Fibroblast of the aortic adventitia (primary cell): ENCODE measurements at regions not wholly inside any gene's neighbourhood (a gene's known extent, or its start where the extent isn't known, plus 50 kb on each side); places are given as distances from the start of the nearest gene placed in this dataset.

Experiments used
- DNase-seq: peaks from one replicate; pipeline ENCODE4 v3.0.0-alpha.2; 2010; ENCODE audit warnings: low read depth
- H3K4me3 ChIP-seq: 2 replicates; pipeline ENCODE4 v1.5.1; 2011; ENCODE audit warnings: low read depth, mild to moderate bottlenecking, control low read depth, low read length, moderate library complexity
- CTCF ChIP-seq: IDR thresholded peaks from 2 replicates; pipeline ENCODE4 v1.5.1; 2011; ENCODE audit warnings: mild to moderate bottlenecking, low read length, control low read depth, inconsistent platforms; ENCODE audit not compliant: insufficient read depth

GRCh38 chr13:79811170-79811569 lies 330.2 kb downstream of the NDFIP2 start:
- DNase-seq, result no peak
- TF ChIP-seq CTCF, result no peak
- H3K4me3 ChIP-seq, result no peak overlapping the region

GRCh38 chr13:79810669-79811068 lies 329.7 kb downstream of the NDFIP2 start:
- TF ChIP-seq CTCF, result no peak
- DNase-seq, result peak; percentile 66
- H3K4me3 ChIP-seq, result no peak overlapping the region

GRCh38 chr13:79810018-79810417 lies 329.1 kb downstream of the NDFIP2 start:
- no peak for TF ChIP-seq CTCF
- no peak overlapping the region for H3K4me3 ChIP-seq
- no peak for DNase-seq

- no peak for DNase-seq
- TF ChIP-seq CTCF, result no peak
- no peak overlapping the region for H3K4me3 ChIP-seq
These were observed 327.5 kb downstream of the NDFIP2 start for GRCh38 chr13:79808475-79808874.

GRCh38 chr13:79807554-79807953 lies 326.6 kb downstream of the NDFIP2 start:
- no peak for DNase-seq
- no peak overlapping the region for H3K4me3 ChIP-seq
- TF ChIP-seq CTCF, result no peak

GRCh38 chr13:79806821-79807220 lies 325.9 kb downstream of the NDFIP2 start:
- no peak overlapping the region for H3K4me3 ChIP-seq
- no peak for TF ChIP-seq CTCF
- DNase-seq, result no peak

- TF ChIP-seq CTCF, result no peak
- H3K4me3 ChIP-seq, result no peak overlapping the region
- DNase-seq, result no peak
These were observed 324.4 kb downstream of the NDFIP2 start for GRCh38 chr13:79805317-79805716.
